Osteocyte (in vitro differentiated cells): ENCODE measurements at regions not wholly inside any gene's neighbourhood (a gene's known extent, or its start where the extent isn't known, plus 50 kb on each side); places are given as distances from the start of the nearest gene placed in this dataset.

Experiments
- DNase-seq: peaks from one replicate; pipeline ENCODE4 v3.0.0; 2021; ENCODE audit warnings: mixed read lengths; ENCODE audit not compliant: unreplicated experiment; ENCODE audit errors: extremely low spot score
- H3K27ac Mint-ChIP-seq: one replicate; pipeline ENCODE4 v1.8.0; 2021; ENCODE audit warnings: mild to moderate bottlenecking, mixed read lengths; ENCODE audit not compliant: unreplicated experiment
- H3K27me3 Mint-ChIP-seq: one replicate; pipeline ENCODE4 v1.8.0; 2021; ENCODE audit warnings: mixed read lengths; ENCODE audit not compliant: unreplicated experiment
- H3K36me3 Mint-ChIP-seq: one replicate; pipeline ENCODE4 v1.8.0; 2021; ENCODE audit warnings: mixed read lengths; ENCODE audit not compliant: unreplicated experiment
- H3K4me1 Mint-ChIP-seq: one replicate; pipeline ENCODE4 v1.8.0; 2021; ENCODE audit warnings: mixed read lengths; ENCODE audit not compliant: unreplicated experiment
- H3K4me3 Mint-ChIP-seq: one replicate; pipeline ENCODE4 v1.8.0; 2021; ENCODE audit warnings: mild to moderate bottlenecking, moderate library complexity, mixed read lengths; ENCODE audit not compliant: unreplicated experiment
- H3K9me3 Mint-ChIP-seq: one replicate; pipeline ENCODE4 v1.8.0; 2021; ENCODE audit warnings: mixed read lengths; ENCODE audit not compliant: unreplicated experiment
- CTCF ChIP-seq: fragments of 200-600 bp; sonication (generic); IDR thresholded peaks from 2 replicates; pipeline ENCODE4 v1.5.0; 2021; ENCODE audit warnings: antibody characterized with exemption, mild to moderate bottlenecking, moderate library complexity

GRCh38 chr14:61631045-61631687 lies 64.1 kb upstream of the HIF1A start:
- no peak for DNase-seq
- no peak overlapping the region for H3K27ac Mint-ChIP-seq
- no peaks in the 10 kb centered on the region for H3K27me3 Mint-ChIP-seq
- H3K9me3 Mint-ChIP-seq = no peaks in the 10 kb centered on the region
- peaks cover 2% of the 10 kb centered on the region for H3K4me1 Mint-ChIP-seq
- no peak overlapping the region for H3K4me3 Mint-ChIP-seq
- TF ChIP-seq CTCF = no peak
- peaks cover 1% of the 10 kb centered on the region for H3K36me3 Mint-ChIP-seq

- DNase-seq = no peak
- H3K9me3 Mint-ChIP-seq = no peaks in the 10 kb centered on the region
- H3K27me3 Mint-ChIP-seq = no peaks in the 10 kb centered on the region
- peaks cover 5% of the 10 kb centered on the region for H3K4me1 Mint-ChIP-seq
- no peak for TF ChIP-seq CTCF
- H3K27ac Mint-ChIP-seq = no peak overlapping the region
- H3K36me3 Mint-ChIP-seq = peaks cover 1% of the 10 kb centered on the region
- no peak overlapping the region for H3K4me3 Mint-ChIP-seq
These were observed 62.9 kb upstream of the HIF1A start for GRCh38 chr14:61632401-61632800.

- H3K27me3 Mint-ChIP-seq = no peaks in the 10 kb centered on the region
- no peak overlapping the region for H3K27ac Mint-ChIP-seq
- no peak for TF ChIP-seq CTCF
- no peak overlapping the region for H3K4me3 Mint-ChIP-seq
- no peaks in the 10 kb centered on the region for H3K9me3 Mint-ChIP-seq
- H3K4me1 Mint-ChIP-seq = peaks cover 5% of the 10 kb centered on the region
- H3K36me3 Mint-ChIP-seq = peaks cover 1% of the 10 kb centered on the region
- no peak for DNase-seq
These were observed 62.5 kb upstream of the HIF1A start for GRCh38 chr14:61632807-61633206.

- H3K9me3 Mint-ChIP-seq = no peaks in the 10 kb centered on the region
- H3K36me3 Mint-ChIP-seq = peaks cover 1% of the 10 kb centered on the region
- no peak overlapping the region for H3K27ac Mint-ChIP-seq
- H3K4me1 Mint-ChIP-seq = peaks cover 10% of the 10 kb centered on the region
- no peak for TF ChIP-seq CTCF
- H3K27me3 Mint-ChIP-seq = no peaks in the 10 kb centered on the region
- no peak for DNase-seq
- H3K4me3 Mint-ChIP-seq = no peak overlapping the region
These were observed 59.0 kb upstream of the HIF1A start for GRCh38 chr14:61636291-61636690.

GRCh38 chr14:61636779-61637178 lies 58.5 kb upstream of the HIF1A start:
- H3K9me3 Mint-ChIP-seq = no peaks in the 10 kb centered on the region
- no peak overlapping the region for H3K27ac Mint-ChIP-seq
- peaks cover 13% of the 10 kb centered on the region for H3K4me1 Mint-ChIP-seq
- no peaks in the 10 kb centered on the region for H3K27me3 Mint-ChIP-seq
- DNase-seq = no peak
- TF ChIP-seq CTCF = no peak
- no peak overlapping the region for H3K4me3 Mint-ChIP-seq
- peaks cover 1% of the 10 kb centered on the region for H3K36me3 Mint-ChIP-seq
